Astrocyte of the spinal cord (primary cell): ENCODE measurements at regions not wholly inside any gene's neighbourhood (a gene's known extent, or its start where the extent isn't known, plus 50 kb on each side); places are given as distances from the start of the nearest gene placed in this dataset.
"Not testable (repeated sequence)": the region's sequence is repeated elsewhere in the genome, so short reads cannot be mapped to it uniquely, and the experiment has no call there.

Experiments
- DNase-seq: peaks from one replicate; pipeline ENCODE4 v3.0.0; 2011; ENCODE audit warnings: low read depth, low spot score
- H3K4me3 ChIP-seq: 2 replicates; pipeline ENCODE4 v1.5.1; 2011; ENCODE audit warnings: low read depth, mild to moderate bottlenecking, low read length, moderate library complexity
- in situ Hi-C: cut with HindIII; loops from 2 replicates; pipeline ENCODE4 v1.10.0; 2017; ENCODE audit warnings: low sequenced_read_pairs
- TF ChIP-seq, protein P1 (sequence below): IDR thresholded peaks from 2 replicates; pipeline ENCODE4 v1.5.1; 2012; ENCODE audit warnings: low read depth, mild to moderate bottlenecking, low read length, inconsistent platforms

GRCh38 chr20:55937283-55937682 lies 68.0 kb downstream of the CBLN4 start:
- in situ Hi-C loops: no loop called here
- TF ChIP-seq, protein P1, sequence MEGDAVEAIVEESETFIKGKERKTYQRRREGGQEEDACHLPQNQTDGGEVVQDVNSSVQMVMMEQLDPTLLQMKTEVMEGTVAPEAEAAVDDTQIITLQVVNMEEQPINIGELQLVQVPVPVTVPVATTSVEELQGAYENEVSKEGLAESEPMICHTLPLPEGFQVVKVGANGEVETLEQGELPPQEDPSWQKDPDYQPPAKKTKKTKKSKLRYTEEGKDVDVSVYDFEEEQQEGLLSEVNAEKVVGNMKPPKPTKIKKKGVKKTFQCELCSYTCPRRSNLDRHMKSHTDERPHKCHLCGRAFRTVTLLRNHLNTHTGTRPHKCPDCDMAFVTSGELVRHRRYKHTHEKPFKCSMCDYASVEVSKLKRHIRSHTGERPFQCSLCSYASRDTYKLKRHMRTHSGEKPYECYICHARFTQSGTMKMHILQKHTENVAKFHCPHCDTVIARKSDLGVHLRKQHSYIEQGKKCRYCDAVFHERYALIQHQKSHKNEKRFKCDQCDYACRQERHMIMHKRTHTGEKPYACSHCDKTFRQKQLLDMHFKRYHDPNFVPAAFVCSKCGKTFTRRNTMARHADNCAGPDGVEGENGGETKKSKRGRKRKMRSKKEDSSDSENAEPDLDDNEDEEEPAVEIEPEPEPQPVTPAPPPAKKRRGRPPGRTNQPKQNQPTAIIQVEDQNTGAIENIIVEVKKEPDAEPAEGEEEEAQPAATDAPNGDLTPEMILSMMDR: no peak

DNA sequence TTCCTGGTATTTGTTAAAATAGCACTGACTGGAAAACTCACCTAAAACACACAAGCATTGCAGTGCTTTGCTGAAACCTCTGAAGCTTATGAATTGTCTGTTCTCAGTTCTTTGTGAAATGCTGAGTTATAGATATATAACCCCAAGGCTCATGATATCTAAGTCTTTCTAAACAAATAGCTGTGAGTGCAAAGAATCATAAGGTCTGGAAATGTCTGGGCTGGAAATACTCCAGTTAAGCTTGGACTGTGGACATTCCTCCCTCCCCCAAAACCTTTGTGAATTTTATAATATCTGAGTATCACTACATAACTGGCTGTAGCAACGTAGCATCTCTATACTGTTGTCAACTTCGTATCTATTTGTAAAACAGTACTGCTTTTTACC lies 69.1 kb downstream of the CBLN4 start:
- TF ChIP-seq, protein P1: no peak
- no peak overlapping the region for H3K4me3 ChIP-seq
- in situ Hi-C loops: no loop called here
- DNase-seq: no peak

More at GRCh38 chr20:55937283-55937682, 68.0 kb downstream of the CBLN4 start:
- no peak overlapping the region for H3K4me3 ChIP-seq
- DNase-seq: no peak

DNA sequence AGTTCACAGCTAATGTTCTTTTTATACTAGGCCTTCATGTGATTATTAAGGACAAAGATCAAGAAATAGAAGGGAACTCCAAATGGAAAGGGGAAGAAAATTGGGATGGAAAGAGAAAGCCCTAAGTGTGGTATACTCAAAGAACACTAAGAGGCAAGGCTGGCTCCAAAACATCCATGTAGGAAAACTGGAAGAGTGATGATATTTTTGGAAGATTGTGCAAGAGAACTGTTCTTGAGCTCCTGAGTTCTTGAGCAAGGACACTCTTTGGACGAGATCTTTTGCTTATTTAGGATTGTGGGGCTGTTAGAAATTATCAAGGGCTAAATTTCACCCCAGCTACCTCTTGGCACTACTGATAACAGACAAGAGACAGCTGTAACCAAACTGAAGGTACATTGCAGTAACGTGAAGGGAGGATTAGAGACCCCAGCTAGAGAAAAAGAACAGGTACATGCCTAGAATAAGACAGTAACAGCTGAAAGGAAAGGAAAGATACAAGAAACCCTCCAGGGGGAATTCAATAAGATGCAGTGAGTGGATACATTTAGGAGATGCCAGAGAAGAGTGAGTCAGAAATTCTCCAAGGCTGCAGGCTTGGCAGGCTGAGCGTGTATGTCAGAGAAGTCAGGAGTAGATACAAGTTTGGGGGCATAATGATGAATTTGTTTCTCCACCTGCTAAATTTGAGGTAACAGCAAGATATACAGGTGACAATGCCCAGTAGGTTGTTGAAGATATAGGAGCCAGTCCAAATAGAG lies 69.7 kb downstream of the CBLN4 start:
- in situ Hi-C loops: no loop called here

GRCh38 chr20:55934146-55934545 lies 71.2 kb downstream of the CBLN4 start:
- H3K4me3 ChIP-seq: no peak overlapping the region
- in situ Hi-C loops: no loop called here
- no peak for DNase-seq
- TF ChIP-seq, protein P1: no peak

More for the DNA sequence above, 69.7 kb downstream of the CBLN4 start:
- H3K4me3 ChIP-seq: no peak overlapping the region
- TF ChIP-seq, protein P1: no peak
- no peak for DNase-seq

GRCh38 chr20:55930876-55931275 lies 74.4 kb downstream of the CBLN4 start:
- H3K4me3 ChIP-seq, in situ Hi-C loops, DNase-seq: not testable (repeated sequence)

DNA sequence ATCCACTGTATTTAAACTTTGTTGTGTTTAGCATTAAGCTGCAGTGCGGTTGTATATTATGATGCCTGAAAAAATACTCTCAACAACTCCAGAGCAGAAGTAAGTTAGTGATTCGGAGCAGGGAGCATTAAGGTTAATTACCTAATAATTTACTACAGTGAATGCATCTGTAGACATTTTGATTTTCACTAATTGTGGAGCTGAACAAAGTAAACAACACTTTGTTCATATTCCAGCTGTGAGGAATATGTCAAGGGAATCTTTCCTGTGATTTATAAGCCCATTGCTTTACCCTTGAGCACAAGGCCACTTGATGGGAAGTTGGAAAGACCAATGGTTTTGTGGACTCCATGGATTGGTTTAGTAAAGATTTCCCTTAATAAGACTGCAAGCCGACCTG lies 77.1 kb downstream of the CBLN4 start:
- in situ Hi-C loops: no loop called here
- DNase-seq: no peak
- TF ChIP-seq, protein P1: no peak
- H3K4me3 ChIP-seq: no peak overlapping the region

GRCh38 chr20:55919956-55920355 lies 85.4 kb downstream of the CBLN4 start:
- TF ChIP-seq, protein P1: no peak
- no peak for DNase-seq
- H3K4me3 ChIP-seq: no peak overlapping the region
- in situ Hi-C loops: no loop called here
